MM.1S (cell line): ENCODE measurements at regions not wholly inside any gene's neighbourhood (a gene's known extent, or its start where the extent isn't known, plus 50 kb on each side); places are given as distances from the start of the nearest gene placed in this dataset.

ENCODE experiments used
- CTCF ChIP-seq: fragments of 300-600 bp; sonication (generic); IDR thresholded peaks from 2 replicates; pipeline ENCODE4 v1.5.1; 2016; ENCODE audit warnings: antibody characterized with exemption, low read length, mixed read lengths
- EZH2 ChIP-seq: fragments of 300-600 bp; sonication (generic); optimal IDR thresholded peaks from 2 replicates; pipeline ENCODE3; 2017; ENCODE audit warnings: low read depth, mild to moderate bottlenecking, antibody characterized with exemption, low read length, mixed read lengths
- EZH2phosphoT487 ChIP-seq: fragments of 300-600 bp; sonication (generic); IDR thresholded peaks from 2 replicates; pipeline ENCODE4 v1.6.1; 2018; ENCODE audit warnings: antibody characterized with exemption, low read length

DNA sequence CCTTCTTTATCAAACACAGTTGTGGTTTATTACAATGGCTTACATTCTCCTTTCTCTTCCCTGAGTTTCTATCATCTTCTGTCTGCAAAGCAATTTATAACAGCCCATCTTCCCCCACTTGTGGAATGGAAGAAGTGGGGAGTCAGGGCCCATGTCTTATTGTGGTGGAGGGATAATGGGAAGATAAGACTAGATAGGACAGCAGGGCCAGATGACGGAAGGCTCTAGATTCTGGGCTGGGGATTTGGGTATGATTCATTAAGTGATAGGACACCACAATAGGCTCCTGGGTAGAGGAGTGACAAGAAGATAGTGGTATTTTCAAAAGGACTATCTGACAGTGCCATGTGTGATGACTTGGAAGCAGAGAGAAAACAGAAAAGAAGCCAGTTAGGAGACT is 450.6 kb downstream of the TTLL7 start:
- TF ChIP-seq CTCF (no peak), EZH2 (no peak), EZH2phosphoT487 (no peak)
